GM12864 (cell line): ENCODE measurements at regions not wholly inside any gene's neighbourhood (a gene's known extent, or its start where the extent isn't known, plus 50 kb on each side); places are given as distances from the start of the nearest gene placed in this dataset.
A peak's percentile ranks its signal among the peaks of the same experiment; 100 is the strongest.

Experiments
- DNase-seq: peaks from one replicate; pipeline ENCODE4 v3.0.0-alpha.2; 2011; ENCODE audit warnings: low read depth
- H3K4me3 ChIP-seq: 2 replicates; pipeline ENCODE4 v1.5.1; 2011; ENCODE audit warnings: mild to moderate bottlenecking, low read depth, low read length, control low read depth
- CTCF ChIP-seq: IDR thresholded peaks from 2 replicates; pipeline ENCODE4 v1.5.1; 2011; ENCODE audit warnings: low read depth, mild to moderate bottlenecking, moderate library complexity, low read length, control low read depth, inconsistent platforms; ENCODE audit errors: missing control alignments

- no peak for DNase-seq
- no peak overlapping the region for H3K4me3 ChIP-seq
Measured at GRCh38 chr2:74076074-74076470, 71.6 kb downstream of the BOLA3 start.

GRCh38 chr2:74077636-74078035 lies 70.1 kb downstream of the BOLA3 start:
- TF ChIP-seq CTCF: no peak
- H3K4me3 ChIP-seq: no peak overlapping the region
- no peak for DNase-seq

More at GRCh38 chr2:74076074-74076470, 71.6 kb downstream of the BOLA3 start:
- no peak for TF ChIP-seq CTCF

- no peak for TF ChIP-seq CTCF
- no peak overlapping the region for H3K4me3 ChIP-seq
- no peak for DNase-seq
Measured at GRCh38 chr2:74078466-74078865, 69.2 kb downstream of the BOLA3 start.

GRCh38 chr2:74079522-74080341 lies 68.0 kb downstream of the BOLA3 start:
- TF ChIP-seq CTCF: no peak
- H3K4me3 ChIP-seq: no peak overlapping the region
- DNase-seq: peak; percentile 26

- no peak overlapping the region for H3K4me3 ChIP-seq
Measured at GRCh38 chr2:74080346-74080745, 67.4 kb downstream of the BOLA3 start.

GRCh38 chr2:74081030-74081762 lies 66.5 kb downstream of the BOLA3 start:
- DNase-seq: no peak
- H3K4me3 ChIP-seq: no peak overlapping the region
- TF ChIP-seq CTCF: no peak

More at GRCh38 chr2:74080346-74080745, 67.4 kb downstream of the BOLA3 start:
- peak; percentile 22 for TF ChIP-seq CTCF
- DNase-seq: no peak
